ENCODE measurements at regions not wholly inside any gene's neighbourhood (a gene's known extent, or its start where the extent isn't known, plus 50 kb on each side); places are given as distances from the start of the nearest gene placed in this dataset.
A peak's percentile ranks its signal among the peaks of the same experiment; 100 is the strongest.

DNA sequence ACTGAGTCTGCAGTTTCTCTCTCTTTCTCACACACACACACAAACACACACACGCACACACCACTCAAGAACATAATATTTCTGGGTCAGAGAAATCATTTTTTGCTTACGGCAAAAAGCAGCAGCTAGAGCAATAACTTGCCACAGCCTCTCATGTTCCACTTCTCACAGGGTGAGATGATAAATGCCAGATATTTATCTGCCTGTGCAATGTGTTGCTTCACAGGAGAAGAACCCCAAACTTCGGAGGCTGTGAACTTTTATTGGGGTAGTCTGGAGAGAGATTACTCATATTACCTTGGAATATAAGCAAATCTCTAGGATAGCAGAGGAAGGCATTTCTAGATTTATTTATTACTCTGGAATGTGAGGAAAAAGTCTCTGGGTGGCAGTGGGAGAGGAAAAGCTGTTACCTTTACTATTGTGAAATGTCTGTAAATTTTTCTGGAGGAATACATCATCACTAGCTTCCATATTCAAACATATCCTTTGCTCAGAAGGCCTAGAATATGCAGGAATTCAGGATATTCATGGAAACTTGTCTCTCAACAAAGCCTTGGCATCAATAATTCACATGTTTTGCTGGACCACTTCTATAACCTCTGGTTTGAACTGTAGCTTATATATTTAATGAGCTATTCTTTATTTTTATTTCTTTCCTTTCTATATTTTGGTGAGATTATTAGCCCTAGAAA lies 369.2 kb downstream of the NSUN3 start:
- Histone ChIP-seq H3K9me3 (ENCODE audit: low read depth) (peaks cover 2% of the 10 kb centered on the region), H3K36me3 (no peaks in the 10 kb centered on the region), H3K4me3 (no peak overlapping the region), H3K27me3 (no peaks in the 10 kb centered on the region), H3K4me1 (ENCODE audit: low read depth) (peaks cover 3% of the 10 kb centered on the region), H3K27ac (no peak overlapping the region)
- no peak for DNase-seq (ENCODE audit: low read depth in 1 of 2, low spot score in 1 of 2)
- TF ChIP-seq, protein P1, sequence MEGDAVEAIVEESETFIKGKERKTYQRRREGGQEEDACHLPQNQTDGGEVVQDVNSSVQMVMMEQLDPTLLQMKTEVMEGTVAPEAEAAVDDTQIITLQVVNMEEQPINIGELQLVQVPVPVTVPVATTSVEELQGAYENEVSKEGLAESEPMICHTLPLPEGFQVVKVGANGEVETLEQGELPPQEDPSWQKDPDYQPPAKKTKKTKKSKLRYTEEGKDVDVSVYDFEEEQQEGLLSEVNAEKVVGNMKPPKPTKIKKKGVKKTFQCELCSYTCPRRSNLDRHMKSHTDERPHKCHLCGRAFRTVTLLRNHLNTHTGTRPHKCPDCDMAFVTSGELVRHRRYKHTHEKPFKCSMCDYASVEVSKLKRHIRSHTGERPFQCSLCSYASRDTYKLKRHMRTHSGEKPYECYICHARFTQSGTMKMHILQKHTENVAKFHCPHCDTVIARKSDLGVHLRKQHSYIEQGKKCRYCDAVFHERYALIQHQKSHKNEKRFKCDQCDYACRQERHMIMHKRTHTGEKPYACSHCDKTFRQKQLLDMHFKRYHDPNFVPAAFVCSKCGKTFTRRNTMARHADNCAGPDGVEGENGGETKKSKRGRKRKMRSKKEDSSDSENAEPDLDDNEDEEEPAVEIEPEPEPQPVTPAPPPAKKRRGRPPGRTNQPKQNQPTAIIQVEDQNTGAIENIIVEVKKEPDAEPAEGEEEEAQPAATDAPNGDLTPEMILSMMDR (IDR thresholded peaks at IDR 0.05; ENCODE audit: low read depth, low read length): no peak

DNA sequence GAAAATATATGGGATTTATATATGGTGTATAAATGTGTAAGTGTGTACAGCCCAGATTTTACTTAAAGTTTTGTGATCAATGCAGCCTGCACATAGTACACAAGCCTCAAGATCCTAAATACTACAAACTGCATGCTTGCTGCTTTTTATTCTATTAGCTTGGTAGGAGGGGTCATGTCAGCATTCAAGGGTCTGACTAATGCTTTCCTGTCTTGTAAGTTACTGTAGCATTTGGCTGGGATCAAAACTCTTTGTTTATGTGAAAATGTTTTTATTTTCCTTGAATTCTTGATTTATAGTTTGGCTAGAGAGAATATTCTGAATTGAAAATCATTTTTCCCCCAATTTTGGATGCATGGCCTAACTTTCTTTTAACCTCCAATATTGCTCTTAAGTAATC lies 370.9 kb downstream of the NSUN3 start:
- peak in 1 of 2 donors; percentile 11 for DNase-seq (ENCODE audit: low read depth in 1 of 2, low spot score in 1 of 2)
- TF ChIP-seq, protein P1 (IDR thresholded peaks at IDR 0.05; ENCODE audit: low read depth, low read length): no peak
- H3K4me1 ChIP-seq (ENCODE audit: low read depth): peaks cover 3% of the 10 kb centered on the region

DNA sequence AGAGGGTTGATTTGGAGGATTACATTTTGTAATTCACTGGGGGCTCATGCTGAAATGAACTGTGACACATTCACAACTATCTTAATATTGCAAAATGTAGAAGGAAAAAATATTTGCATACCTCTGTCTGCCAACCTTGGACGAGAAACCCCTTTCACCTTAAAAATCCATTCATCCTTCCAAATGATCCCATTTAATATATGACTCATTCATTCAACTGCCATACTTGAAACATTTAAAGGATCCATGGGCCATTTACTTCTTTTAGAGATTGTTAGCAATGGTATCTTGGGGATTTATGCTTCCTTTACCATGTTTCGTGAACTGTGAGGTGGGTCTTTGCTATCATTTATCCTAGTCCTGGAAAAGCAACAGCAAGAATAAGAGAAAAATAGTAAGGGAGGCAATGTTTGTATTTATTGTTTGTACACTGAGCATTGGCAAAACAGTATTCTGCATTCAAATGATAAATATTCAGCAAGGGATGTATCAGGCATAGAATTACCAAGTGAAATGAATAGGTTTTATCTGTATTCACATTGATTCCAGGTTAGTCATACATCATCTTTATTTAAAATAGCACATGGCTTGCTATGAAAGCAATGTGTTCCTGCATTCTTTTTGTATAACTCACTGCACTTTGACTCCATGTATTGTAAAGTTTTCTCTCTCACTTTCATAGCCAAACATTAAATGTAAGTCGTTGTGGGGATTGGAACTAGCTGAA lies 378.1 kb downstream of the NSUN3 start:
- DNase-seq (ENCODE audit: low read depth in 1 of 2, low spot score in 1 of 2): peak in 1 of 2 donors; percentile 71
- Histone ChIP-seq H3K27me3 (no peaks in the 10 kb centered on the region), H3K9me3 (ENCODE audit: low read depth) (no peaks in the 10 kb centered on the region), H3K4me1 (ENCODE audit: low read depth) (no peaks in the 10 kb centered on the region), H3K36me3 (no peaks in the 10 kb centered on the region), H3K27ac (no peak overlapping the region), H3K4me3 (no peak overlapping the region)
- TF ChIP-seq, protein P1 (IDR thresholded peaks at IDR 0.05; ENCODE audit: low read depth, low read length): no peak

More for the DNA sequence above, 370.9 kb downstream of the NSUN3 start:
- no peaks in the 10 kb centered on the region for H3K9me3 ChIP-seq (ENCODE audit: low read depth)
- no peaks in the 10 kb centered on the region for H3K27me3 ChIP-seq
- no peaks in the 10 kb centered on the region for H3K36me3 ChIP-seq
- H3K27ac ChIP-seq: no peak overlapping the region
- no peak overlapping the region for H3K4me3 ChIP-seq

DNA sequence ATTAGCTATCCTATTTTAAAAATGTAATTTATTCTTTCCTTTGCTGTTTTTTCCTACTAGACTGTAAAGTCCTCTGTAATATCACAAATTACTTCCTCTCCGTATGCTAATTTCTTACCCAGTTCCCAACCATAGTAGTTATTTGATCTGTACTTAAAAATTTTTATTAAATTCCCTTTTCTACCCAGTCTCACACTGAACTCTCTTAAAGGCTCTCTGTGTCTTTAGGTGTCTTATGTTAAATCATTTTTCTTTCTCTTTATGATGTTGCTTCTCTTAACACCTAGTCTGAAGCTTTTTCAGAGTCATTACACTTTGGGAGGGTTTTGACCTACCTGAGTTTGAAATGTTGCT lies 378.6 kb downstream of the NSUN3 start:
- TF ChIP-seq, protein P1 (IDR thresholded peaks at IDR 0.05; ENCODE audit: low read depth, low read length): no peak
- no peak overlapping the region for H3K4me3 ChIP-seq
- no peaks in the 10 kb centered on the region for H3K36me3 ChIP-seq
- DNase-seq (ENCODE audit: low read depth in 1 of 2, low spot score in 1 of 2): no peak
- no peaks in the 10 kb centered on the region for H3K9me3 ChIP-seq (ENCODE audit: low read depth)
- H3K4me1 ChIP-seq (ENCODE audit: low read depth): no peaks in the 10 kb centered on the region
- H3K27me3 ChIP-seq: no peaks in the 10 kb centered on the region
- H3K27ac ChIP-seq: no peak overlapping the region

DNA sequence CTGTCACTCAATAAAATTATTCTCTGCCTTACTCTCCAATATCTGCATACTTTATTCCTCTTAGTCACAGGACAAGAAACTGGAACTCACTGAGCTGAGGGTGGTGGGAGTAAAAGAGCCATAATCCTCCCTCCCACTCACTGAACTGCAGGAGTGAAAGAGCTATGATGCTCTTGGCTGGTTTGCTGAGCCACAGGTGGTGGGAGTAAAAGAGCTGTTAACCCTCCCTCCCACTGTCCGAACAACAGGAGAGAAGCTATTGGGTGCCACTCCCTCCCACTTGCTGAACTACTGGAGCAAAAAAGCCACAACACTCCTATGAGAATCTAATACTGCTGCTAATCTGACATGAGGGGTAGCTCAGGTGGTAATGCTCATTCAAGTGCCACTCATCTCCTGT lies 391.0 kb downstream of the NSUN3 start:
- Histone ChIP-seq H3K27ac (no peak overlapping the region), H3K4me1 (ENCODE audit: low read depth) (no peaks in the 10 kb centered on the region), H3K9me3 (ENCODE audit: low read depth) (no peaks in the 10 kb centered on the region), H3K4me3 (no peak overlapping the region), H3K36me3 (no peaks in the 10 kb centered on the region), H3K27me3 (no peaks in the 10 kb centered on the region)
- no peak for DNase-seq (ENCODE audit: low read depth in 1 of 2, low spot score in 1 of 2)
- TF ChIP-seq, protein P1 (IDR thresholded peaks at IDR 0.05; ENCODE audit: low read depth, low read length): no peak

Measured in cardiac muscle cell (in vitro differentiated cells and primary cell).